C4-2B (cell line): ENCODE measurements at regions not wholly inside any gene's neighbourhood (a gene's known extent, or its start where the extent isn't known, plus 50 kb on each side); places are given as distances from the start of the nearest gene placed in this dataset.

Experiments
- H3K27ac ChIP-seq: fragments of 450-650 bp; 2 replicates; pipeline ENCODE4 v1.5.1; 2017
- ZFX ChIP-seq: fragments of 450-650 bp; IDR thresholded peaks from 2 replicates; pipeline ENCODE4 v1.6.1; 2017
- TF ChIP-seq, protein P1 (sequence below): fragments of 450-650 bp; conservative IDR thresholded peaks from 2 replicates; pipeline ENCODE4 v1.5.1; 2017; ENCODE audit warnings: mild to moderate bottlenecking

DNA sequence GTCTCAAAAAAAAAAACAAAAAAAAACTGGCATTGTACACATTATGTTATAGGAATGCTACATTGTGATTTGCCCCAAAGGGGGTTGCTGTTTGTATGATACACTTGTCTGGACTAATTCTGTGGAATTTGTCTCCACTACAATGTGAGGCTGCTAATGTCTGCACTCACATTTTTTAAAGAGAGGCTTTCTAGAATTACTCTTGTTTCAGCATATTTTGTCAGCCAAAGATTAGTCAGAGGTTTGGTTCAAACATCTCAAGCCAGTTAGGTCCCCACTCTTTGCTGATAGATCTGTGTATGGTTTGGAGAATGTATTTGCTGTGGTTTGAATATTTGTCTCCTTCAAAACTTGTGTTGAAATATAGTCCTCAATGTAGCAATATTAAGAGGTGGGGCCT lies 59.3 kb upstream of the ZNF169 start:
- H3K27ac ChIP-seq = no peak overlapping the region
- TF ChIP-seq, protein P1, sequence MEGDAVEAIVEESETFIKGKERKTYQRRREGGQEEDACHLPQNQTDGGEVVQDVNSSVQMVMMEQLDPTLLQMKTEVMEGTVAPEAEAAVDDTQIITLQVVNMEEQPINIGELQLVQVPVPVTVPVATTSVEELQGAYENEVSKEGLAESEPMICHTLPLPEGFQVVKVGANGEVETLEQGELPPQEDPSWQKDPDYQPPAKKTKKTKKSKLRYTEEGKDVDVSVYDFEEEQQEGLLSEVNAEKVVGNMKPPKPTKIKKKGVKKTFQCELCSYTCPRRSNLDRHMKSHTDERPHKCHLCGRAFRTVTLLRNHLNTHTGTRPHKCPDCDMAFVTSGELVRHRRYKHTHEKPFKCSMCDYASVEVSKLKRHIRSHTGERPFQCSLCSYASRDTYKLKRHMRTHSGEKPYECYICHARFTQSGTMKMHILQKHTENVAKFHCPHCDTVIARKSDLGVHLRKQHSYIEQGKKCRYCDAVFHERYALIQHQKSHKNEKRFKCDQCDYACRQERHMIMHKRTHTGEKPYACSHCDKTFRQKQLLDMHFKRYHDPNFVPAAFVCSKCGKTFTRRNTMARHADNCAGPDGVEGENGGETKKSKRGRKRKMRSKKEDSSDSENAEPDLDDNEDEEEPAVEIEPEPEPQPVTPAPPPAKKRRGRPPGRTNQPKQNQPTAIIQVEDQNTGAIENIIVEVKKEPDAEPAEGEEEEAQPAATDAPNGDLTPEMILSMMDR = no peak
- no peak for TF ChIP-seq ZFX

DNA sequence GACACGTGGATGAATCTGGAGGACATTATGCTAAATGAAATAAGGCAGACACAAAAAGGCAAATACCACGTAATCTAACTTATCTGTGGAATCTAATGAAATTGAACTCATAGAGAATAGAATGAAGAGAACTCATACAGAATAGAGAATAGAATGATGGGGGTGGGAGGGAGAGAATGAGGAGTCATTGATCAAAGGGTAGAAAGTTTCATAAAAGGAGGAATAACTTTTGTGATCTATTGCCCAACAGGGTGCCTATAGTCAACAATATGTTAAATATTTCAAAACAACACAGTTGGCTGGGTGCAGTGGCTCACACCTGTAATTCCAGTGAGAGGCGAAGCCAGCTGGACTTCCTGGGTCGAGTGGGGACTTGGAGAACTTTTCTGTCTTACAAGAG lies 54.9 kb upstream of the ZNF169 start:
- H3K27ac ChIP-seq = no peak overlapping the region
- TF ChIP-seq, protein P1 = no peak
- TF ChIP-seq ZFX = no peak

DNA sequence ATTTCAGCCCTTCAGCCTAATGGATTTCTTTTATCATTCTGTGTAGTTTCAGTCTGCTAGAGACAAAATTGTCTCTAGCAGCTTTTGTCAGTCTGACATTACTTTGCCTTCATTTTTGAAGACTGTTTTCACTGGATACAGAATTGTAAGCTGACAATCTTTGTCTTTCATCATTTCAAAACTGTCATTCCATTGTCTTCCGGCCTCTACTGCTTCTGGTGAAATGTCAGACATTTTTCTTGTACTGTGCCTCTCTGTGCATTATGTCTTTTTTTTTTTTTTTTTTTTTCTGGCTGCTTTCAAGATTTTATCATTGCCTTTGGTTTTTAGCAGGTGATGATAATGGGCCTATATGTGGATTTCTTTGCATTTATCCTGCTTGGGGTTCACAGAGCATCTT lies 51.3 kb upstream of the ZNF169 start:
- H3K27ac ChIP-seq = no peak overlapping the region
- TF ChIP-seq ZFX = no peak
- TF ChIP-seq, protein P1 = no peak
